WI38 (cell line): ENCODE measurements at regions not wholly inside any gene's neighbourhood (a gene's known extent, or its start where the extent isn't known, plus 50 kb on each side); places are given as distances from the start of the nearest gene placed in this dataset.
"Not testable (repeated sequence)": the region's sequence is repeated elsewhere in the genome, so short reads cannot be mapped to it uniquely, and the experiment has no call there.

Source experiments
- H3K4me3 ChIP-seq: 2 replicates; pipeline ENCODE4 v1.5.1; 2011; ENCODE audit warnings: low read depth, mild to moderate bottlenecking, control low read depth, low read length
- CTCF ChIP-seq: IDR thresholded peaks from 2 replicates; pipeline ENCODE4 v1.5.1; 2012; ENCODE audit warnings: low read depth, mild to moderate bottlenecking, control low read depth, low read length

- no peak for TF ChIP-seq CTCF
- no peak overlapping the region for H3K4me3 ChIP-seq
These were observed 293.7 kb upstream of the GALNTL6 start for GRCh38 chr4:171519457-171519856.

- no peak for TF ChIP-seq CTCF
- H3K4me3 ChIP-seq = no peak overlapping the region
These were observed 295.3 kb upstream of the GALNTL6 start for GRCh38 chr4:171517883-171518282.

- H3K4me3 ChIP-seq = no peak overlapping the region
- TF ChIP-seq CTCF = no peak
These were observed 296.5 kb upstream of the GALNTL6 start for GRCh38 chr4:171516694-171517093.

- no peak for TF ChIP-seq CTCF
- no peak overlapping the region for H3K4me3 ChIP-seq
These were observed 328.5 kb upstream of the GALNTL6 start for GRCh38 chr4:171484681-171485080.

GRCh38 chr4:171478181-171478580 lies 335.0 kb upstream of the GALNTL6 start:
- H3K4me3 ChIP-seq = no peak overlapping the region
- TF ChIP-seq CTCF = no peak

- not testable (repeated sequence) for H3K4me3 ChIP-seq
These were observed 338.1 kb upstream of the GALNTL6 start for GRCh38 chr4:171475111-171475510.

GRCh38 chr4:171473155-171473554 lies 340.0 kb upstream of the GALNTL6 start:
- no peak for TF ChIP-seq CTCF
- no peak overlapping the region for H3K4me3 ChIP-seq

- no peak for TF ChIP-seq CTCF
- H3K4me3 ChIP-seq = no peak overlapping the region
These were observed 341.0 kb upstream of the GALNTL6 start for GRCh38 chr4:171472230-171472629.
